HEK293 (cell line): ENCODE measurements at regions not wholly inside any gene's neighbourhood (a gene's known extent, or its start where the extent isn't known, plus 50 kb on each side); places are given as distances from the start of the nearest gene placed in this dataset.

Experiments
- CTCF ChIA-PET: fragments of 350-600 bp; formaldehyde crosslinking; extraction: SDS; loops from one replicate; lab custom pipeline; 2021; ENCODE audit warnings: antibody characterized with exemption; lab: Yijun Ruan, JAX
- POLR2A ChIA-PET: fragments of 300-600 bp; formaldehyde crosslinking; extraction: SDS; loops from one replicate; lab custom pipeline; 2020; ENCODE audit warnings: antibody characterized with exemption, inconsistent platforms; lab: Yijun Ruan, JAX
- H3K27ac ChIP-seq: fragments of 200-500 bp; sonication (Bioruptor generic); 2 replicates; pipeline ENCODE4 v1.5.1; 2014; ENCODE audit warnings: low read depth, low read length, control low read depth, inconsistent platforms; ENCODE audit errors: extremely low read depth
- H3K36me3 ChIP-seq, 2 experiments: fragments of 200-500 bp in 1 of 2; sonication (Bioruptor generic) in 1 of 2; 1 replicate in 1 of 2; 2 replicates in 1 of 2; pipeline ENCODE4 v1.5.1; 2014 to 2017; ENCODE audit warnings: inconsistent platforms in 2 of 2, low read length in 2 of 2; ENCODE audit not compliant: control insufficient read depth in 2 of 2, insufficient read depth in 1 of 2
- H3K4me1 ChIP-seq: fragments of 200-500 bp; sonication (Bioruptor generic); 2 replicates; pipeline ENCODE4 v1.5.1; 2014; ENCODE audit warnings: mild to moderate bottlenecking, low read length, inconsistent platforms; ENCODE audit not compliant: control insufficient read depth, insufficient read depth
- H3K4me3 ChIP-seq: 2 replicates; pipeline ENCODE4 v1.5.1; 2011; ENCODE audit warnings: low read depth, mild to moderate bottlenecking, control low read depth, low read length, moderate library complexity
- H3K9me3 ChIP-seq: fragments of 200-500 bp; sonication (Bioruptor generic); 2 replicates; pipeline ENCODE4 v1.5.1; 2014; ENCODE audit warnings: low read depth, low read length, inconsistent platforms; ENCODE audit not compliant: control insufficient read depth, insufficient read depth
- KLF9 ChIP-seq: fragments of 450-650 bp; formaldehyde crosslinking; IDR thresholded peaks from 2 replicates; pipeline ENCODE4 v1.5.1; 2016; ENCODE audit warnings: missing biosample characterization, missing genetic modification characterization, low read depth
- MYNN ChIP-seq: fragments of 450-650 bp; formaldehyde crosslinking; IDR thresholded peaks from 2 replicates; pipeline ENCODE4 v1.5.1; 2016; ENCODE audit warnings: missing biosample characterization, missing genetic modification characterization, borderline replicate concordance
- PRDM4 ChIP-seq: fragments of 450-650 bp; formaldehyde crosslinking; IDR thresholded peaks from 2 replicates; pipeline ENCODE4 v1.5.1; 2017; ENCODE audit warnings: missing biosample characterization, missing genetic modification characterization
- SP7 ChIP-seq: fragments of 450-650 bp; formaldehyde crosslinking; IDR thresholded peaks from 2 replicates; pipeline ENCODE4 v1.5.1; 2016; ENCODE audit warnings: missing biosample characterization, missing genetic modification characterization
- WT1 ChIP-seq: fragments of 450-650 bp; formaldehyde crosslinking; IDR thresholded peaks from 2 replicates; pipeline ENCODE4 v1.5.1; 2016; ENCODE audit warnings: missing biosample characterization, missing genetic modification characterization
- ZBTB10 ChIP-seq: fragments of 450-650 bp; formaldehyde crosslinking; IDR thresholded peaks from 2 replicates; pipeline ENCODE4 v1.5.1; 2016; ENCODE audit warnings: missing biosample characterization, missing genetic modification characterization
- ZBTB48 ChIP-seq: fragments of 450-650 bp; formaldehyde crosslinking; IDR thresholded peaks from 2 replicates; pipeline ENCODE4 v1.5.1; 2016; ENCODE audit warnings: missing biosample characterization, missing genetic modification characterization
- ZNF138 ChIP-seq: fragments of 450-650 bp; formaldehyde crosslinking; IDR thresholded peaks from 2 replicates; pipeline ENCODE4 v1.5.1; 2016; ENCODE audit warnings: missing biosample characterization, missing genetic modification characterization, borderline replicate concordance
- ZNF174 ChIP-seq: fragments of 450-650 bp; formaldehyde crosslinking; IDR thresholded peaks from 2 replicates; pipeline ENCODE4 v1.5.0; 2017; ENCODE audit warnings: missing biosample characterization, mild to moderate bottlenecking, missing genetic modification characterization
- ZNF19 ChIP-seq: fragments of 450-650 bp; formaldehyde crosslinking; IDR thresholded peaks from 2 replicates; pipeline ENCODE4; 2016; ENCODE audit warnings: missing biosample characterization, missing genetic modification characterization, low read depth
- ZNF223 ChIP-seq: fragments of 450-650 bp; formaldehyde crosslinking; IDR thresholded peaks from 2 replicates; pipeline ENCODE4 v1.5.1; 2016; ENCODE audit warnings: missing biosample characterization, missing genetic modification characterization
- ZNF311 ChIP-seq: fragments of 450-650 bp; formaldehyde crosslinking; IDR thresholded peaks from 2 replicates; pipeline ENCODE4 v1.5.1; 2017; ENCODE audit warnings: missing biosample characterization, missing genetic modification characterization, borderline replicate concordance
- ZNF48 ChIP-seq: fragments of 450-650 bp; formaldehyde crosslinking; IDR thresholded peaks from 2 replicates; pipeline ENCODE4 v1.5.1; 2016; ENCODE audit warnings: missing biosample characterization, missing genetic modification characterization
- ZNF596 ChIP-seq: fragments of 450-650 bp; IDR thresholded peaks from 2 replicates; pipeline ENCODE4 v1.5.0; 2018; ENCODE audit warnings: missing biosample characterization, mild to moderate bottlenecking, missing genetic modification characterization, moderate library complexity
- ZNF623 ChIP-seq: fragments of 450-650 bp; formaldehyde crosslinking; IDR thresholded peaks from 2 replicates; pipeline ENCODE4 v1.5.1; 2016; ENCODE audit warnings: missing biosample characterization, missing genetic modification characterization
- ZNF626 ChIP-seq: fragments of 450-650 bp; sonication (Bioruptor Pico); formaldehyde crosslinking; IDR thresholded peaks from 2 replicates; pipeline ENCODE4 v1.5.1; 2018; ENCODE audit warnings: missing biosample characterization, missing genetic modification characterization, inconsistent platforms
- ZNF692 ChIP-seq: fragments of 450-650 bp; formaldehyde crosslinking; IDR thresholded peaks from 2 replicates; pipeline ENCODE4 v1.5.1; 2016; ENCODE audit warnings: missing biosample characterization, missing genetic modification characterization
- ZNF768 ChIP-seq: fragments of 450-650 bp; formaldehyde crosslinking; IDR thresholded peaks from 2 replicates; pipeline ENCODE4 v1.5.1; 2018; ENCODE audit warnings: missing biosample characterization, mild to moderate bottlenecking, missing genetic modification characterization
- ZNF785 ChIP-seq: fragments of 450-650 bp; formaldehyde crosslinking; IDR thresholded peaks from 2 replicates; pipeline ENCODE4 v1.5.1; 2016; ENCODE audit warnings: missing biosample characterization, missing genetic modification characterization
- ZNF792 ChIP-seq: fragments of 450-650 bp; formaldehyde crosslinking; IDR thresholded peaks from 2 replicates; pipeline ENCODE4 v1.5.1; 2016; ENCODE audit warnings: missing biosample characterization, missing genetic modification characterization
- ZNF843 ChIP-seq: fragments of 450-650 bp; formaldehyde crosslinking; IDR thresholded peaks from 2 replicates; pipeline ENCODE4 v1.5.1; 2016; ENCODE audit warnings: missing biosample characterization, missing genetic modification characterization
- ZSCAN30 ChIP-seq: fragments of 450-650 bp; IDR thresholded peaks from 2 replicates; pipeline ENCODE4 v1.5.1; 2018; ENCODE audit warnings: missing biosample characterization, mild to moderate bottlenecking, missing genetic modification characterization, moderate library complexity
- TF ChIP-seq, protein P1 (sequence below): fragments of 450-650 bp; formaldehyde crosslinking; IDR thresholded peaks from 2 replicates; pipeline ENCODE4 v1.5.1; 2016; ENCODE audit warnings: missing biosample characterization, missing genetic modification characterization

DNA sequence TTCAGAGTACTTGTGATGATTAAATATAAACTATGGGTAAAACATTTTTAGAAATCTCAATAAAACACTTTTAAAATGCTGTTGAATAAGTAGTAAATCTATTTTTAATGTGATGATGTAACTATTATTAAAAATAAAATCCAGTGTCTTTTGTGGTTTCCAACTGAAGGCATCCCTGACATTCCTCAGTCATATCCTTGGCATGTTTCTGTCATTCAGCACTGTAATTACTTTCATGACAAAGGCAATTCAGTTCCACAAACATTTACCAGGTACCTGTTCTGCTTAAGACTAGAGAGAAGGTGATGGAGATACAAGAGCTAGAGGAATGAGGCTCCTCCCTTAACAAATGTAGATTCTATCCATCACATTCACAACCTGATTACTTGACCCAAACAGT lies 518.7 kb upstream of the MAP3K7 start:
- POLR2A ChIA-PET, result no interaction called here

DNA sequence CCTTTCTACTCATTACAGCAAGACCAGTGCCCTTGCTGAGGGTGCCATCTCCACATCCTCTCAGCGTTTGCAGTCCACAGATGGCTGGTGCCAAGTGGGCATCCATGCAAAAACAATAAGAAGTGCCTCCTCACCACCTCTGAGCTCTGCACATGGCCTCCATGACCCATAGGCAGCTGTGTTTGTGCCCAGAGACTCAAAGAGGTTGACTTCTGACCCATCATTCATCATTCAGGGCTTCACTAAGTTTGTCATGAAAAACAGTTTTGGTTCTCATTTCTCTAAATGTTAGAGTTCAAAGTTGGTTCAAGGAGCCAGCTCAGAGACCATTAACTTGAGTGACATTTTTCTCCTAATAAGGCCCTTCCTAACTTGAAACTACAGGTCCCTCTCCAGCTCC lies 512.6 kb upstream of the MAP3K7 start:
- no peaks in the 10 kb centered on the region for H3K9me3 ChIP-seq
- TF ChIP-seq ZNF19 (tag by site-specific recombination) (no peak), PRDM4 (tag by site-specific recombination) (no peak), SP7 (no peak), ZNF311 (tag by site-specific recombination) (no peak), ZNF626 (tag by site-specific recombination) (no peak), ZNF768 (tag by site-specific recombination) (no peak), ZNF596 (tag by site-specific recombination) (no peak), ZBTB10 (no peak), ZNF48 (tag by site-specific recombination) (no peak)
- TF ChIP-seq, protein P1, sequence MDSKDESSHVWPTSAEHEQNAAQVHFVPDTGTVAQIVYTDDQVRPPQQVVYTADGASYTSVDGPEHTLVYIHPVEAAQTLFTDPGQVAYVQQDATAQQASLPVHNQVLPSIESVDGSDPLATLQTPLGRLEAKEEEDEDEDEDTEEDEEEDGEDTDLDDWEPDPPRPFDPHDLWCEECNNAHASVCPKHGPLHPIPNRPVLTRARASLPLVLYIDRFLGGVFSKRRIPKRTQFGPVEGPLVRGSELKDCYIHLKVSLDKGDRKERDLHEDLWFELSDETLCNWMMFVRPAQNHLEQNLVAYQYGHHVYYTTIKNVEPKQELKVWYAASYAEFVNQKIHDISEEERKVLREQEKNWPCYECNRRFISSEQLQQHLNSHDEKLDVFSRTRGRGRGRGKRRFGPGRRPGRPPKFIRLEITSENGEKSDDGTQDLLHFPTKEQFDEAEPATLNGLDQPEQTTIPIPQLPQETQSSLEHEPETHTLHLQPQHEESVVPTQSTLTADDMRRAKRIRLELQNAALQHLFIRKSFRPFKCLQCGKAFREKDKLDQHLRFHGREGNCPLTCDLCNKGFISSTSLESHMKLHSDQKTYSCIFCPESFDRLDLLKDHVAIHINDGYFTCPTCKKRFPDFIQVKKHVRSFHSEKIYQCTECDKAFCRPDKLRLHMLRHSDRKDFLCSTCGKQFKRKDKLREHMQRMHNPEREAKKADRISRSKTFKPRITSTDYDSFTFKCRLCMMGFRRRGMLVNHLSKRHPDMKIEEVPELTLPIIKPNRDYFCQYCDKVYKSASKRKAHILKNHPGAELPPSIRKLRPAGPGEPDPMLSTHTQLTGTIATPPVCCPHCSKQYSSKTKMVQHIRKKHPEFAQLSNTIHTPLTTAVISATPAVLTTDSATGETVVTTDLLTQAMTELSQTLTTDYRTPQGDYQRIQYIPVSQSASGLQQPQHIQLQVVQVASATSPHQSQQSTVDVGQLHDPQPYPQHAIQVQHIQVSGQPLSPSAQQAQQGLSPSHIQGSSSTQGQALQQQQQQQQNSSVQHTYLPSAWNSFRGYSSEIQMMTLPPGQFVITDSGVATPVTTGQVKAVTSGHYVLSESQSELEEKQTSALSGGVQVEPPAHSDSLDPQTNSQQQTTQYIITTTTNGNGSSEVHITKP (tag by site-specific recombination), result no peak
- H3K4me1 ChIP-seq, result no peaks in the 10 kb centered on the region
- H3K4me3 ChIP-seq, result no peak overlapping the region
- no peaks in the 10 kb centered on the region for H3K36me3 ChIP-seq
- ChIA-PET CTCF (interaction anchor here (0.7 to 2.8 kb wide), 3 partner anchors 18 to 166 kb away, joined by 3 to 11 read pairs (median 3); no protein-coding TSS in a partner anchor), POLR2A (no interaction called here)
- no peak overlapping the region for H3K27ac ChIP-seq

More for the DNA sequence above, 518.7 kb upstream of the MAP3K7 start:
- no peaks in the 10 kb centered on the region for H3K9me3 ChIP-seq
- no peak overlapping the region for H3K27ac ChIP-seq
- H3K4me3 ChIP-seq, result no peak overlapping the region
- no peaks in the 10 kb centered on the region for H3K36me3 ChIP-seq
- no peaks in the 10 kb centered on the region for H3K4me1 ChIP-seq
- CTCF ChIA-PET, result interaction anchor here (0.5 to 1.3 kb wide), 2 partner anchors 52 to 898 kb away, joined by 3 to 4 read pairs; no protein-coding TSS in a partner anchor
- TF ChIP-seq ZNF138 (tag by site-specific recombination), result no peak
- TF ChIP-seq ZNF692 (tag by site-specific recombination), result no peak
- no peak for TF ChIP-seq ZNF792 (tag by site-specific recombination)
- TF ChIP-seq ZNF843 (tag by site-specific recombination), result no peak
- TF ChIP-seq ZNF223 (tag by site-specific recombination), result no peak
- TF ChIP-seq ZNF785, result no peak
- no peak for TF ChIP-seq WT1
- TF ChIP-seq ZSCAN30, result no peak
- no peak for TF ChIP-seq MYNN (tag by site-specific recombination)
- no peak for TF ChIP-seq ZNF623
- no peak for TF ChIP-seq ZNF174
- no peak for TF ChIP-seq KLF9 (tag by site-specific recombination)
- no peak for TF ChIP-seq ZBTB48 (tag by site-specific recombination)
